ENCODE measurements at regions not wholly inside any gene's neighbourhood (a gene's known extent, or its start where the extent isn't known, plus 50 kb on each side); places are given as distances from the start of the nearest gene placed in this dataset.

DNA sequence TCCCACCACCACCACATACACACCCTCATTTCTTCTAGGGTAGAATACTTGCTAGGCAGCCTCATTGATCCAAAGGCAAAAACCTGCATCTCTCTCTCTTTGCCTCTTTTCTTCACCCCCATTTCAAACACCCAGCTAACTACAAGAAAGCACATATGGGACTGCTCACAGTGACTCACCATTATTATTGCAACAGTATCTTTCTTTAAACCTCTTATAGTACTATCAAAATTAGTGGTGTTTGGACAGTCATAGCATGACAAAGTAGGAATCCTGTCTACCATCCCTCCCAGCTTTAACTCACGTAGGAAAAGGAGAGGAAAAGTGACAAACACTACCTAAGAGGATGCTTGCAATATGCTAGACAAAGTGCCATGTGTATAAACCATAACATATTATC is 422.5 kb upstream of the CRIM1 start:
- DNase-seq (ENCODE audit: low read depth) = no peak
- TF ChIP-seq, protein P1, sequence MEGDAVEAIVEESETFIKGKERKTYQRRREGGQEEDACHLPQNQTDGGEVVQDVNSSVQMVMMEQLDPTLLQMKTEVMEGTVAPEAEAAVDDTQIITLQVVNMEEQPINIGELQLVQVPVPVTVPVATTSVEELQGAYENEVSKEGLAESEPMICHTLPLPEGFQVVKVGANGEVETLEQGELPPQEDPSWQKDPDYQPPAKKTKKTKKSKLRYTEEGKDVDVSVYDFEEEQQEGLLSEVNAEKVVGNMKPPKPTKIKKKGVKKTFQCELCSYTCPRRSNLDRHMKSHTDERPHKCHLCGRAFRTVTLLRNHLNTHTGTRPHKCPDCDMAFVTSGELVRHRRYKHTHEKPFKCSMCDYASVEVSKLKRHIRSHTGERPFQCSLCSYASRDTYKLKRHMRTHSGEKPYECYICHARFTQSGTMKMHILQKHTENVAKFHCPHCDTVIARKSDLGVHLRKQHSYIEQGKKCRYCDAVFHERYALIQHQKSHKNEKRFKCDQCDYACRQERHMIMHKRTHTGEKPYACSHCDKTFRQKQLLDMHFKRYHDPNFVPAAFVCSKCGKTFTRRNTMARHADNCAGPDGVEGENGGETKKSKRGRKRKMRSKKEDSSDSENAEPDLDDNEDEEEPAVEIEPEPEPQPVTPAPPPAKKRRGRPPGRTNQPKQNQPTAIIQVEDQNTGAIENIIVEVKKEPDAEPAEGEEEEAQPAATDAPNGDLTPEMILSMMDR (conservative IDR thresholded peaks at IDR 0.05; ENCODE audit: low read depth, low read length) = no peak
- no peak overlapping the region for H3K4me3 ChIP-seq (ENCODE audit: low read depth, low read length)

- H3K4me3 ChIP-seq (ENCODE audit: low read depth, low read length) = no peak overlapping the region
- no peak for DNase-seq (ENCODE audit: low read depth)
- TF ChIP-seq, protein P1 (conservative IDR thresholded peaks at IDR 0.05; ENCODE audit: low read depth, low read length) = no peak
Measured at GRCh38 chr2:35932276-35932963, 423.2 kb upstream of the CRIM1 start.

GRCh38 chr2:35931626-35932025 is 424.0 kb upstream of the CRIM1 start:
- H3K4me3 ChIP-seq (ENCODE audit: low read depth, low read length) = no peak overlapping the region
- TF ChIP-seq, protein P1 (conservative IDR thresholded peaks at IDR 0.05; ENCODE audit: low read depth, low read length) = no peak
- no peak for DNase-seq (ENCODE audit: low read depth)

GRCh38 chr2:35931115-35931514 is 424.5 kb upstream of the CRIM1 start:
- DNase-seq (ENCODE audit: low read depth) = no peak
- TF ChIP-seq, protein P1 (conservative IDR thresholded peaks at IDR 0.05; ENCODE audit: low read depth, low read length) = no peak
- no peak overlapping the region for H3K4me3 ChIP-seq (ENCODE audit: low read depth, low read length)

GRCh38 chr2:35929551-35929950 is 426.0 kb upstream of the CRIM1 start:
- DNase-seq (ENCODE audit: low read depth) = no peak
- TF ChIP-seq, protein P1 (conservative IDR thresholded peaks at IDR 0.05; ENCODE audit: low read depth, low read length) = no peak

GRCh38 chr2:35920061-35920460 is 435.5 kb upstream of the CRIM1 start:
- no peak for DNase-seq (ENCODE audit: low read depth)
- no peak overlapping the region for H3K4me3 ChIP-seq (ENCODE audit: low read depth, low read length)
- TF ChIP-seq, protein P1 (conservative IDR thresholded peaks at IDR 0.05; ENCODE audit: low read depth, low read length) = no peak

More at GRCh38 chr2:35929551-35929950, 426.0 kb upstream of the CRIM1 start:
- H3K4me3 ChIP-seq (ENCODE audit: low read depth, low read length) = no peak overlapping the region

DNA sequence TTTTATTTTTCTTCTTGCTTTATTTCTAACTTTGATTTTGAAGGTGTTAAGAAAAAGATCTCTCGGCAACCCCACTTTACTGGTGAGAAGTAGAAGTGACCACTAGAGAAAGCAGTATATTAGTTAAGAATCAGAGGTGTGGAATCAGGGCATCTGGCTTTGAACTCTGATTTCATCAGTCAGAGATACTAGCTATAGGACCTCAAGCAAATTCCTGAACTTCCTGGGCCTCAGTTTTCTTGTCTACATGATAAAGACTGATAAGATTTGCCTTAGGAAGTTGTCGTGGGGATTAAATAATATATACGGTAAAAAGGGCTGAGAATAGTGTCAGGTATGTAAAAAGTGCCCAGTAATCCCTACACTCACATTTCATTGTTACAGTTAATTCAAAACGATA is 440.3 kb upstream of the CRIM1 start:
- H3K4me3 ChIP-seq (ENCODE audit: low read depth, low read length) = no peak overlapping the region

More for the DNA sequence above, 440.3 kb upstream of the CRIM1 start:
- no peak for DNase-seq (ENCODE audit: low read depth)
- TF ChIP-seq, protein P1 (conservative IDR thresholded peaks at IDR 0.05; ENCODE audit: low read depth, low read length) = no peak
